HepG2 (cell line): ENCODE measurements at regions not wholly inside any gene's neighbourhood (a gene's known extent, or its start where the extent isn't known, plus 50 kb on each side); places are given as distances from the start of the nearest gene placed in this dataset.

Experiments
- BCL6 ChIP-seq: IDR thresholded peaks from 2 replicates; pipeline ENCODE4 v1.6.1; 2016; ENCODE audit warnings: missing genetic modification reagents, missing compliant biosample characterization
- CC2D1A ChIP-seq: sonication (generic); formaldehyde crosslinking; IDR thresholded peaks from 2 replicates; pipeline ENCODE4 v1.8.1; 2023; ENCODE audit warnings: mild to moderate bottlenecking, missing genetic modification reagents
- CHD4 ChIP-seq: fragments of 200-600 bp; sonication (generic); IDR thresholded peaks from 2 replicates; pipeline ENCODE4 v1.7.0; 2017; ENCODE audit warnings: mild to moderate bottlenecking, low read length, borderline replicate concordance
- EEA1 ChIP-seq: sonication (generic); formaldehyde crosslinking; IDR thresholded peaks from 2 replicates; pipeline ENCODE4 v1.5.1; 2020; ENCODE audit warnings: mild to moderate bottlenecking, missing genetic modification reagents, borderline replicate concordance
- ELK4 ChIP-seq: sonication (generic); formaldehyde crosslinking; IDR thresholded peaks from 2 replicates; pipeline ENCODE4 v1.9.0; 2021; ENCODE audit warnings: missing genetic modification reagents, borderline replicate concordance
- GLI4 ChIP-seq: sonication (generic); formaldehyde crosslinking; IDR thresholded peaks from 2 replicates; pipeline ENCODE4 v1.5.1; 2020; ENCODE audit warnings: missing genetic modification reagents, mild to moderate bottlenecking, moderate library complexity, borderline replicate concordance
- HMGA1 ChIP-seq: sonication (generic); formaldehyde crosslinking; conservative IDR thresholded peaks from 2 replicates; pipeline ENCODE4 v1.4.0; 2020; ENCODE audit warnings: missing genetic modification reagents
- KLF12 ChIP-seq: sonication (generic); formaldehyde crosslinking; IDR thresholded peaks from 2 replicates; pipeline ENCODE4 v1.4.0; 2020; ENCODE audit warnings: missing genetic modification reagents, borderline replicate concordance
- MTF2 ChIP-seq: sonication (generic); formaldehyde crosslinking; IDR thresholded peaks from 2 replicates; pipeline ENCODE4 v1.5.0; 2020; ENCODE audit warnings: missing genetic modification reagents, borderline replicate concordance
- NKX3-1 ChIP-seq: sonication (generic); formaldehyde crosslinking; IDR thresholded peaks from 2 replicates; pipeline ENCODE4 v1.5.0; 2020; ENCODE audit warnings: missing genetic modification reagents
- SCMH1 ChIP-seq: sonication (generic); formaldehyde crosslinking; IDR thresholded peaks from 2 replicates; pipeline ENCODE4 v1.9.0; 2021; ENCODE audit warnings: missing genetic modification reagents, mild to moderate bottlenecking, borderline replicate concordance
- SP5 ChIP-seq: IDR thresholded peaks from 2 replicates; pipeline ENCODE4 v1.6.1; 2016; ENCODE audit warnings: low read depth, borderline replicate concordance
- SUZ12 ChIP-seq: fragments of 150-350 bp; IDR thresholded peaks from 2 replicates; pipeline ENCODE4 v1.6.1; 2014; ENCODE audit warnings: low read depth, low read length
- TEAD2 ChIP-seq: sonication (generic); formaldehyde crosslinking; IDR thresholded peaks from 2 replicates; pipeline ENCODE4 v1.9.0; 2021; ENCODE audit warnings: missing genetic modification reagents
- ZBTB1 ChIP-seq: sonication (generic); formaldehyde crosslinking; IDR thresholded peaks from 2 replicates; pipeline ENCODE4 v1.4.0; 2020; ENCODE audit warnings: missing genetic modification reagents, borderline replicate concordance
- ZHX1 ChIP-seq: sonication (generic); formaldehyde crosslinking; IDR thresholded peaks from 2 replicates; pipeline ENCODE4 v1.8.1; 2022; ENCODE audit warnings: low read depth, mild to moderate bottlenecking, missing genetic modification reagents
- ZIK1 ChIP-seq: sonication (generic); formaldehyde crosslinking; IDR thresholded peaks from 2 replicates; pipeline ENCODE4 v1.5.0; 2020; ENCODE audit warnings: mild to moderate bottlenecking, low read depth, missing genetic modification reagents, borderline replicate concordance
- ZNF143 ChIP-seq: sonication (generic); formaldehyde crosslinking; IDR thresholded peaks from 2 replicates; pipeline ENCODE4 v1.4.0; 2020; ENCODE audit warnings: missing genetic modification reagents
- ZNF354B ChIP-seq: sonication (generic); formaldehyde crosslinking; IDR thresholded peaks from 2 replicates; pipeline ENCODE4 v1.8.0; 2022; ENCODE audit warnings: mild to moderate bottlenecking, missing genetic modification reagents
- ZNF513 ChIP-seq: sonication (generic); formaldehyde crosslinking; conservative IDR thresholded peaks from 2 replicates; pipeline ENCODE4 v1.5.0; 2020; ENCODE audit warnings: missing genetic modification reagents
- ZNF616 ChIP-seq: sonication (generic); formaldehyde crosslinking; IDR thresholded peaks from 2 replicates; pipeline ENCODE4 v1.5.0; 2020; ENCODE audit warnings: low read depth, mild to moderate bottlenecking, missing genetic modification reagents
- ZNF775 ChIP-seq: sonication (generic); formaldehyde crosslinking; IDR thresholded peaks from 2 replicates; pipeline ENCODE4 v1.4.0; 2020; ENCODE audit warnings: missing genetic modification reagents, mild to moderate bottlenecking, moderate library complexity, borderline replicate concordance
- ZNF879 ChIP-seq: sonication (generic); formaldehyde crosslinking; IDR thresholded peaks from 2 replicates; pipeline ENCODE4 v1.8.1; 2023; ENCODE audit warnings: missing genetic modification reagents
- ZSCAN25 ChIP-seq: sonication (generic); formaldehyde crosslinking; IDR thresholded peaks from 2 replicates; pipeline ENCODE4 v1.8.0; 2022; ENCODE audit warnings: mild to moderate bottlenecking, missing genetic modification reagents
- ZSCAN30 ChIP-seq: sonication (generic); formaldehyde crosslinking; IDR thresholded peaks from 2 replicates; pipeline ENCODE4 v1.5.0; 2020; ENCODE audit warnings: mild to moderate bottlenecking, missing genetic modification reagents

- TF ChIP-seq KLF12 (CRISPR knock-in tag) (no peak), ELK4 (no peak), CHD4 (no peak), SUZ12 (no peak), ZSCAN25 (no peak), TEAD2 (CRISPR knock-in tag) (no peak), ZNF354B (CRISPR knock-in tag) (no peak), ZSCAN30 (no peak), MTF2 (CRISPR knock-in tag) (no peak), ZNF143 (no peak), ZIK1 (CRISPR knock-in tag) (no peak), ZHX1 (no peak), NKX3-1 (CRISPR knock-in tag) (no peak), HMGA1 (no peak), ZNF616 (CRISPR knock-in tag) (no peak), ZNF879 (CRISPR knock-in tag) (no peak), ZNF513 (no peak), ZBTB1 (no peak), SP5 (CRISPR knock-in tag) (peak; percentile 98), BCL6 (CRISPR knock-in tag) (peak; percentile 86), SCMH1 (CRISPR knock-in tag) (no peak), GLI4 (CRISPR knock-in tag) (no peak; the same call in 1 of the 2 replicates), CC2D1A (CRISPR knock-in tag) (no peak), EEA1 (no peak), ZNF775 (CRISPR knock-in tag) (no peak)
Measured at GRCh38 chr7:13185139-13185538, 497.7 kb downstream of the ARL4A start (continued).
